ENCODE measurements at regions not wholly inside any gene's neighbourhood (a gene's known extent, or its start where the extent isn't known, plus 50 kb on each side); places are given as distances from the start of the nearest gene placed in this dataset.

DNA sequence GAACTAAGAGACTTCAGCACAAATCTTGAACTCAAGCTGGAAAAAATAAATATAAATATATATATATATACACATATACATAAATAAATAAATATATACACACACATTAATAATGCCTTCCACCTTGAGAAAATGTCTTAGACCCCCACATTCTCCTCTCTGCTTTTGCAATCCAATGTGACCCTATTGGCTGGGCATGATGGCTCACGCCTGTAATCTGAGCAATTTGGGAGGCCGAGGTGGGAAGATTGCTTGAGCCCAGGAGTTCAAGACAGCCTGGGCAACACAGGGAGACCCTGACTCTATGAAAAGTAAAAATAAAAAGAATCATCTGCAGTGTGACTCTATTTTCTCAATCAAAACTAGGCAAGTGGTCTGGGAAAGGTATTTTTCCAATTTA, 424.1 kb upstream of the NFE2L3 start:
- TF ChIP-seq, protein P1, sequence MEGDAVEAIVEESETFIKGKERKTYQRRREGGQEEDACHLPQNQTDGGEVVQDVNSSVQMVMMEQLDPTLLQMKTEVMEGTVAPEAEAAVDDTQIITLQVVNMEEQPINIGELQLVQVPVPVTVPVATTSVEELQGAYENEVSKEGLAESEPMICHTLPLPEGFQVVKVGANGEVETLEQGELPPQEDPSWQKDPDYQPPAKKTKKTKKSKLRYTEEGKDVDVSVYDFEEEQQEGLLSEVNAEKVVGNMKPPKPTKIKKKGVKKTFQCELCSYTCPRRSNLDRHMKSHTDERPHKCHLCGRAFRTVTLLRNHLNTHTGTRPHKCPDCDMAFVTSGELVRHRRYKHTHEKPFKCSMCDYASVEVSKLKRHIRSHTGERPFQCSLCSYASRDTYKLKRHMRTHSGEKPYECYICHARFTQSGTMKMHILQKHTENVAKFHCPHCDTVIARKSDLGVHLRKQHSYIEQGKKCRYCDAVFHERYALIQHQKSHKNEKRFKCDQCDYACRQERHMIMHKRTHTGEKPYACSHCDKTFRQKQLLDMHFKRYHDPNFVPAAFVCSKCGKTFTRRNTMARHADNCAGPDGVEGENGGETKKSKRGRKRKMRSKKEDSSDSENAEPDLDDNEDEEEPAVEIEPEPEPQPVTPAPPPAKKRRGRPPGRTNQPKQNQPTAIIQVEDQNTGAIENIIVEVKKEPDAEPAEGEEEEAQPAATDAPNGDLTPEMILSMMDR (conservative IDR thresholded peaks at IDR 0.05; ENCODE audit: low read depth): no peak
- POLR2A ChIA-PET (ENCODE audit: low non-redundant PET): no interaction called here
- no peak overlapping the region for H3K27ac ChIP-seq
- DNase-seq (ENCODE audit: low spot score): no peak
- CTCF ChIA-PET: no interaction called here

- CTCF ChIA-PET: no interaction called here
- TF ChIP-seq, protein P1 (conservative IDR thresholded peaks at IDR 0.05; ENCODE audit: low read depth): no peak
- DNase-seq (ENCODE audit: low spot score): no peak
- no peak overlapping the region for H3K27ac ChIP-seq
- POLR2A ChIA-PET (ENCODE audit: low non-redundant PET): no interaction called here
Observed at GRCh38 chr7:25731068-25731845, 420.7 kb upstream of the NFE2L3 start.

DNA sequence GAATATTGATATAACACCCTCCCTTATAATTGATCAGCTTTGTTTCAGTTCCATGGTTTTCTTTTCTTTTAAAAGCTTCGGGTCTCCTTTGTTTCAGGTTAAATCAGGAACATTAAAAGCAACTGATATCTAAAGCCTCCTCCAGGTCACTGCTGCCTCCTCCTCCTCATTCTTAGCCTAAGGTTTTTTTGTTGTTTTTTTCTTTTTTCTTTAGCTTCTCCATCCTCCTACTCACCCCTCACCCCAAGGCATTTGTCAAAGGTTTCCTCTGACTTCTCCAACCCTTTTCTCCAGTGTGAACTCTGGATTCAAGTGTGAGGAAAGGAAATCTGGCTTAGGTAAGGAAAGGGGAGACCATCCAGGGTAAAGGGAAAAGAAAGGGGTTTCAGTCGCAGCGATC, 420.2 kb upstream of the NFE2L3 start:
- ChIA-PET CTCF (no interaction called here), POLR2A (ENCODE audit: low non-redundant PET) (no interaction called here)
- TF ChIP-seq, protein P1 (conservative IDR thresholded peaks at IDR 0.05; ENCODE audit: low read depth): no peak
- no peak for DNase-seq (ENCODE audit: low spot score)
- H3K27ac ChIP-seq: no peak overlapping the region

- no peak overlapping the region for H3K27ac ChIP-seq
- ChIA-PET POLR2A (ENCODE audit: low non-redundant PET) (no interaction called here), CTCF (no interaction called here)
- TF ChIP-seq, protein P1 (conservative IDR thresholded peaks at IDR 0.05; ENCODE audit: low read depth): no peak
- DNase-seq (ENCODE audit: low spot score): no peak
Observed at GRCh38 chr7:25732766-25733217, 419.2 kb upstream of the NFE2L3 start.

DNA sequence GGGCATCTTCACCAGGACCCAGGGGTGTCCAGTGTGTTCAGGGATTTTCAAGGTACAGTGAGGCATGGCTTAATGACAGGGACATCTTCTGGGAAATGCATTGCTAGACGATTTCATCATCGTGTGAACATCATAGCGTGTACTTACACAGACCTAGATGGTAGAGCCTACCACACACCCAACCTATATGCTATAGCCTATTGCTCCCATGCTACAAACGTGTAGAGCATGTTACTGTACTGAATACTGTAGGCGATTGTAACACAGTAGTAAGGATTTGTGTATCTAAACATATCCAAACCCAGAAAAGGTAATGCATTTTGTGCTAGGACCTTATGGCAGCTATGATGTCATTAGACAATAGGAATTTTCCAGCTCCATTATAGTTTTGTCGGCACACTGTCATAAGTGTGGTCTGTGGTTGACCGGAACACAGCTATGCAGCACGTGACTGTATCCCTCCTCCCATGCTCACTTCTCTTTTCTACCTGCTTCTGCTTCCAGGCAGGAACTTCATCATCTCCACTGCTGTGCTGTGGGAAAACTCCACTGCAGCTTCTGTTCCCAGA, 416.2 kb upstream of the NFE2L3 start:
- POLR2A ChIA-PET (ENCODE audit: low non-redundant PET): no interaction called here
- TF ChIP-seq, protein P1 (conservative IDR thresholded peaks at IDR 0.05; ENCODE audit: low read depth): no peak
- no peak for DNase-seq (ENCODE audit: low spot score)
- CTCF ChIA-PET: no interaction called here
- H3K27ac ChIP-seq: no peak overlapping the region

DNA sequence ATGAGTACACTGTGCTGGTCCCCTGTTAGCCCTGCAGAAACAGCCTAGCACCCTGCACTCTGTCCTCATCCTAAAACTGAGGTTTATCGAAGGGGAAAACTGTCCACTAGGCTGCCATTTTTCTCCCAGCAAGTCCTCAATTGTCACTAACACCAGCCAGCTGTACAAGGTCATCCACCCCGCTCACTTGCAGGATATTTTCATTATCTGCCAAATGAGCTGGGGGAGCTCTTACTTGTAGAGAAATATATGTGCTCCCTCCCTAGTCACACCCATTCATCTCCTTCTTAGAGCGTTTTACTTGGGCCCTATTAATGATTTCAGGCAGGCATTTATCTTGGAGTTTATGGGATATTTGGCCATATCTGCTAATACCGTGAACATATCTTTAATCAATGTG, 413.5 kb upstream of the NFE2L3 start:
- no peak overlapping the region for H3K27ac ChIP-seq
- TF ChIP-seq, protein P1 (conservative IDR thresholded peaks at IDR 0.05; ENCODE audit: low read depth): no peak
- CTCF ChIA-PET: interaction anchor here (0.6 kb wide), 1 partner anchor 323 kb away, joined by 6 read pairs; no protein-coding TSS in a partner anchor
- DNase-seq (ENCODE audit: low spot score): no peak
- POLR2A ChIA-PET (ENCODE audit: low non-redundant PET): no interaction called here

Data from RWPE1 (cell line).